Naive thymus-derived CD4-positive, alpha-beta T cell (primary cell): ENCODE measurements at regions not wholly inside any gene's neighbourhood (a gene's known extent, or its start where the extent isn't known, plus 50 kb on each side); places are given as distances from the start of the nearest gene placed in this dataset.
"Not testable (repeated sequence)": the region's sequence is repeated elsewhere in the genome, so short reads cannot be mapped to it uniquely, and the experiment has no call there.

ENCODE experiments used
- ATAC-seq: fragments of 150-1000 bp; cut with Tn5 transposase; 2 replicates; pipeline ENCODE4 v1.10.0; 2021; ENCODE audit warnings: mild to moderate bottlenecking, moderate library complexity
- CTCF ChIA-PET: fragments of 350-600 bp; sonication (Branson Sonifier 250); formaldehyde crosslinking; loops from one replicate; lab custom pipeline; 2021; ENCODE audit warnings: antibody characterized with exemption; lab: Charles Lee
- POLR2A ChIA-PET: fragments of 350-600 bp; sonication (Branson Sonifier 250); formaldehyde crosslinking; loops from one replicate; lab custom pipeline; 2021; ENCODE audit warnings: antibody characterized with exemption, inconsistent platforms; lab: Charles Lee
- DNase-seq, 9 donors: peaks; one replicate each; pipeline versions ENCODE4 v3.0.0 to v3.0.0-alpha.2; 2020 to 2022; ENCODE audit warnings: mixed read lengths in 1 of 9
- H3K27ac ChIP-seq: one replicate; pipeline ENCODE4 v1.7.0; 2013; ENCODE audit warnings: mild to moderate bottlenecking, low read depth, low read length, moderate library complexity
- H3K27me3 ChIP-seq, 2 donors: one replicate each; pipeline ENCODE4 v1.7.0; 2013; ENCODE audit warnings: low read length in 2 of 2, mild to moderate bottlenecking in 2 of 2, moderate library complexity in 2 of 2; ENCODE audit not compliant: control insufficient read depth in 2 of 2, insufficient read depth in 2 of 2
- H3K36me3 ChIP-seq, 3 experiments: 1 replicate in 2 of 3; 2 replicates in 1 of 3; pipeline ENCODE4 v1.7.0; 2013; ENCODE audit warnings: low read length in 3 of 3, mild to moderate bottlenecking in 3 of 3, moderate library complexity in 1 of 3; ENCODE audit not compliant: insufficient read depth in 3 of 3, control insufficient read depth in 2 of 3
- H3K4me1 ChIP-seq, 2 donors: one replicate each; pipeline ENCODE4 v1.7.0; 2013; ENCODE audit warnings: low read length in 2 of 2, mild to moderate bottlenecking in 2 of 2, moderate library complexity in 1 of 2; ENCODE audit not compliant: control insufficient read depth in 2 of 2, insufficient read depth in 2 of 2
- H3K4me3 ChIP-seq: 2 replicates; pipeline ENCODE4 v1.7.0; 2013; ENCODE audit warnings: mild to moderate bottlenecking, low read length
- H3K9me3 ChIP-seq, 3 experiments: 1 replicate in 2 of 3; 2 replicates in 1 of 3; pipeline ENCODE4 v1.7.0; 2013; ENCODE audit warnings: low read length in 3 of 3; ENCODE audit not compliant: control insufficient read depth in 2 of 3
- H3K27ac Mint-ChIP-seq, 9 donors: one replicate each; pipeline ENCODE4 v1.8.0; 2020 to 2022; ENCODE audit warnings: mixed read lengths in 9 of 9, mild to moderate bottlenecking in 8 of 9, moderate library complexity in 5 of 9, inconsistent platforms in 2 of 9
- H3K27me3 Mint-ChIP-seq, 5 donors: one replicate each; pipeline ENCODE4 v1.8.0; 2021 to 2022; ENCODE audit warnings: mixed read lengths in 5 of 5, mild to moderate bottlenecking in 1 of 5
- H3K36me3 Mint-ChIP-seq, 5 donors: one replicate each; pipeline ENCODE4 v1.8.0; 2020 to 2022; ENCODE audit warnings: mixed read lengths in 5 of 5, mild to moderate bottlenecking in 3 of 5, inconsistent platforms in 1 of 5
- H3K4me1 Mint-ChIP-seq, 7 donors: one replicate each; pipeline ENCODE4 v1.8.0; 2020 to 2022; ENCODE audit warnings: mixed read lengths in 7 of 7, mild to moderate bottlenecking in 3 of 7, inconsistent platforms in 1 of 7
- H3K4me3 Mint-ChIP-seq, 10 donors: one replicate each; pipeline ENCODE4 v1.8.0; 2020 to 2022; ENCODE audit warnings: mild to moderate bottlenecking in 10 of 10, mixed read lengths in 10 of 10, moderate library complexity in 6 of 10, inconsistent platforms in 2 of 10
- H3K9me3 Mint-ChIP-seq, 11 donors: one replicate each; pipeline ENCODE4 v1.8.0; 2020 to 2022; ENCODE audit warnings: mixed read lengths in 11 of 11, mild to moderate bottlenecking in 4 of 11, inconsistent platforms in 1 of 11, moderate library complexity in 1 of 11
- intact Hi-C, 2 donors: fragments of 100-400 bp; cut with micrococcal nuclease; formaldehyde crosslinking; loops; one replicate each; pipeline ENCODE4 v1.15.1; 2023

DNA sequence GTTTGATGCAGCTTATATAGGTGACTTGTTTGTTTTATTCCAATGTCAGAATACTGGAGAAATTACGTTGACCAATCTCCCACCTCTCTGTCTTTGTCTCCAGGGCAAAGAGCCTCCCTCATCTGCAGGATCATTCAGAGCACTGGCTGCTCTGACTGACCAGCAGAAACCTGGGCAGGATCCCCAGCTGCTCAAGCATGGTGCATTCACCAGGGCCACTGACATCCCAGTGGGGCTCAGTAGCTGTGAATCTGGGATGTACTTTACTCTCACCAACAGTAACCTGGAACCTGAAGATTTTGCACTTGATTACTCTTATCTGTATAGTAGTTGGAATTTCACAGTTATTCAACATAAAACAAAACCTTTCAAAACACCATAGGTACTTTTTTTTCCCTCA, 235.9 kb downstream of the ANKRD36 start:
- CTCF ChIA-PET: no interaction called here
- POLR2A ChIA-PET: no interaction called here
- no peak for ATAC-seq

DNA sequence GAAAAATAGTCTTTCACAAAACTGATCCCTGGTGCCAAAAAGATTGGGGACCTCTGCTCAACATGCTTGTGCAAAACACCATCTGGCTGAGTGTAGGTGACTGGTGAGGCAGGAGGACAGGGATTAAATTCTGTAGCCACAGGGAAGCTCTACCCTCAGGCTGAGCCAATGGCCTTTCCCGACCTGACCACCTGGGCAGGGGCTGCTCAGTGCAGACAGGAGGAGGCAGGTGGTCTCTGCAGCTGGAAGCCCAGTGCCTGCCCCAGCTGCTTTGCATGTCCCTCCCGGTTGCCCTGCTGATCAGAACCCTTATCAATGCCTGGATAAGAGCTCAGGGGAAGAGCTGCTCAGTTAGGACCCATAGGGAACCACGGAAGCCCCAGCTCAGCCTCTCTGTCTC, 235.3 kb downstream of the ANKRD36 start:
- Histone ChIP-seq H3K27me3 (no peaks in the 10 kb centered on the region), H3K9me3 (no peaks in the 10 kb centered on the region), H3K36me3 (no peaks in the 10 kb centered on the region), H3K4me1 (no peaks in the 10 kb centered on the region), H3K4me3 (no peak overlapping the region), H3K27ac (no peak overlapping the region)
- no peak overlapping the region for H3K4me3 Mint-ChIP-seq
- H3K9me3 Mint-ChIP-seq: no peaks in the 10 kb centered on the region
- intact Hi-C loops: no loop called here
- no peak for DNase-seq
- peaks cover 4 to 28% (median 17%) of the 10 kb centered on the region in 5 donors for H3K27me3 Mint-ChIP-seq
- H3K27ac Mint-ChIP-seq: no peak overlapping the region
- ChIA-PET POLR2A (no interaction called here), CTCF (no interaction called here)
- no peaks in the 10 kb centered on the region for H3K36me3 Mint-ChIP-seq
- no peaks in the 10 kb centered on the region for H3K4me1 Mint-ChIP-seq
- ATAC-seq: no peak

More for the DNA sequence above, 235.9 kb downstream of the ANKRD36 start:
- Histone ChIP-seq H3K36me3 (no peaks in the 10 kb centered on the region), H3K27me3 (no peaks in the 10 kb centered on the region), H3K9me3 (no peaks in the 10 kb centered on the region), H3K4me3 (no peak overlapping the region), H3K4me1 (no peaks in the 10 kb centered on the region), H3K27ac (no peak overlapping the region)
- H3K27ac Mint-ChIP-seq: no peak overlapping the region
- H3K4me3 Mint-ChIP-seq: no peak overlapping the region
- intact Hi-C loops: no loop called here
- H3K4me1 Mint-ChIP-seq: no peaks in the 10 kb centered on the region
- peaks cover 7 to 32% (median 20%) of the 10 kb centered on the region in 5 donors for H3K27me3 Mint-ChIP-seq
- no peaks in the 10 kb centered on the region for H3K36me3 Mint-ChIP-seq
- H3K9me3 Mint-ChIP-seq: no peaks in the 10 kb centered on the region
- DNase-seq: no peak

DNA sequence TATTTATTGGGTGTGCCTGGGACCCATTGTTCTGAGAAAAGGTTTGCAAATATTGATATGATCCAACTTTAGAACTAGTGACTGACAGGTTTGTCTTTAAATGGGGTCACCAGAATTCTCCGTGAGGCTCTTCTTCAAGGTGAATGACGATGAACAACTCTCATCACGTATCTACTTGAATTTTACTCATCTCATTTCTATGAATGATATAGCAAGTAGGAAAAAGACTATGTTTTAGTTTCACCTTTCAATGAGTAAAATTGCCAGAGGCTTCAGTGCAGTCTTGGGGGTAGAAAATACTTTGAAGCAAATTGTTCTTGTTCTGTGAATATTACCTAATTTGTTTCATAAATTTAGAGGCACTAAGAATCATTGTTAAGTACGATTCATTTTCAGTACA, 232.0 kb downstream of the ANKRD36 start:
- H3K27ac ChIP-seq, H3K27me3 ChIP-seq, H3K27ac Mint-ChIP-seq, DNase-seq, H3K9me3 ChIP-seq, POLR2A ChIA-PET, ATAC-seq, H3K36me3 Mint-ChIP-seq, H3K4me3 Mint-ChIP-seq, H3K4me1 ChIP-seq, H3K9me3 Mint-ChIP-seq, CTCF ChIA-PET, H3K4me3 ChIP-seq, H3K36me3 ChIP-seq, intact Hi-C loops, H3K4me1 Mint-ChIP-seq: not testable (repeated sequence)
- H3K27me3 Mint-ChIP-seq: peaks cover 0 to 11% (median 2%) of the 10 kb centered on the region in 5 donors

DNA sequence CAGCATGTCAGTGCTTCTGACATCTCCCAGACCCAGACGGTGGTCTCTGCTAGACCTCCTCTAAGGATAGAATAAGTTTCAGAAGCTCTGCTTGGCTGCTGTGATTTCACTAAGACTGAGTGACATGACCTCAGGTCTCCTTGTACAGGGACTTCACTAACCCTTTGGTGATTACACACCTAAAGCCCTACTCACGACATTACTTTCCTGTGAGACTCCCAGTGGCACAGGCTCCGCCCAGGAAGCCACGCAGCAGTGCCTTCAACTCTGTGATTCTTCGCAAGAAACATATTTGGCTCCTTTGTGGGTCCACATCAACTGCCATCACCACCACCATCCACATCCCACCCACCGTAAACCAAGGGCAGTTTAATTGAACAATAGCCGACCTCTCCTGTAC, 220.7 kb downstream of the ANKRD36 start:
- H3K27ac Mint-ChIP-seq, H3K4me1 ChIP-seq, H3K36me3 Mint-ChIP-seq, H3K4me3 Mint-ChIP-seq, DNase-seq, CTCF ChIA-PET, H3K9me3 Mint-ChIP-seq, intact Hi-C loops, H3K4me1 Mint-ChIP-seq, H3K27me3 ChIP-seq, H3K27me3 Mint-ChIP-seq, ATAC-seq, POLR2A ChIA-PET, H3K9me3 ChIP-seq, H3K4me3 ChIP-seq, H3K27ac ChIP-seq, H3K36me3 ChIP-seq: not testable (repeated sequence)

DNA sequence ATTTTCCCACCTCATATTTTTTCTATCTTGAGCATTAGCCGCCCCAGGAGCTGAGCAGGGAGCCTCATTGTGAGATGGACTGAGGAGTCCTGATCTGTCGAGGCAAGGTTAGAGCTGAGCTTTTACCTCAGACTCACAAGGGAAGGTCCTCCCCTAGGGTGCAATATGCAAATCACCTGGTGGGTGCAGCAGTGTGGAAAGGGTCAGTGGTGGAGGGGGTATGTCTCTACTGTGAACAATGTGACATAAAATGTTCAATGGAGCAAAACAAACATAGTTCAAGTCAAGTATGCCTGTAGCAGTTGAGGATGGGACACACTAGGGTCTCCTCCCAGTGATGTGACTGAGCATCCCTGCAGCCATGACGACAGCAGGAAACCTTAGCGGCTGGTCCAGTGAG, 219.2 kb downstream of the ANKRD36 start:
- H3K4me3 Mint-ChIP-seq, H3K4me1 ChIP-seq, H3K4me3 ChIP-seq, H3K27ac Mint-ChIP-seq, intact Hi-C loops, H3K27ac ChIP-seq, H3K9me3 ChIP-seq, CTCF ChIA-PET, H3K36me3 Mint-ChIP-seq, DNase-seq, ATAC-seq, H3K36me3 ChIP-seq, H3K27me3 Mint-ChIP-seq, H3K27me3 ChIP-seq, H3K4me1 Mint-ChIP-seq, POLR2A ChIA-PET, H3K9me3 Mint-ChIP-seq: not testable (repeated sequence)

DNA sequence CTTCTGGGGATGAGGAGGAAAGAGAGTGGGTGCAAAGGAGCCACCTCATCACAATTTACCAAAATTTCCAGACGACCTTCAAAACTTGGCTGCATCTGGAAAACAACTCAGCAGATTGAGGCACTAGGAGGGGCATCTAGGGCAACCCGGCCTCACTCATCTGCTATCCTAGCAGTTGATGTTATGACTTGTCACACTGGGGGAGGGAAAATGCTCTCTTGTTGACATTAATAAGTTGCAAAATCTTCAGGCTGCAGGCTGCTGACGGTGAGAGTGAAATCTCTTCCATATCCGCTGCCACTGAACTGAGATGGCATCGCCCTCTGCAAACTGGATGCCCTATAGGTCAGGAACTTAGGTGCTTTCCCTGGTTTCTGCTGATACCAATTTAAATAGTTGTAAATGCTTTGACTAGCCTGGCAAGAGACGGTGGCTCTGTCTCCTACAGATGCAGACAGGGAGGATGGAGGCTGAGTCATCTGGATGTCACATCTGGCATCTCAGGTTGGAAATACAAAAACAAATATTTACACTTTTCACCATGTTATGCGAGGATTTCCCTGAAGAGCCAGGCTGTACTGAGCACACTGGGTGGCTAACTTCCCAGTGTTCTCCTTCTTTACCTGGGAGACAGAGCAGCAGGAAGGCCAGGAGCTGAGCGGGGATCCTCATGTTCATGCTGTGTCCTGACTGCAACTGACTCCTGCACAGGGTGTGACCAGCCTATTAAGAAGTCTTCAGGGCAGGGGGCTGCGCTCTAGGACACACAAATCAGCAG, 209.2 kb downstream of the ANKRD36 start:
- H3K4me1 ChIP-seq, H3K36me3 ChIP-seq, ATAC-seq, H3K9me3 Mint-ChIP-seq, H3K27me3 Mint-ChIP-seq, H3K27ac Mint-ChIP-seq, H3K4me3 Mint-ChIP-seq, POLR2A ChIA-PET, H3K9me3 ChIP-seq, H3K27me3 ChIP-seq, H3K27ac ChIP-seq, H3K36me3 Mint-ChIP-seq, H3K4me1 Mint-ChIP-seq, H3K4me3 ChIP-seq, DNase-seq, CTCF ChIA-PET, intact Hi-C loops: not testable (repeated sequence)

DNA sequence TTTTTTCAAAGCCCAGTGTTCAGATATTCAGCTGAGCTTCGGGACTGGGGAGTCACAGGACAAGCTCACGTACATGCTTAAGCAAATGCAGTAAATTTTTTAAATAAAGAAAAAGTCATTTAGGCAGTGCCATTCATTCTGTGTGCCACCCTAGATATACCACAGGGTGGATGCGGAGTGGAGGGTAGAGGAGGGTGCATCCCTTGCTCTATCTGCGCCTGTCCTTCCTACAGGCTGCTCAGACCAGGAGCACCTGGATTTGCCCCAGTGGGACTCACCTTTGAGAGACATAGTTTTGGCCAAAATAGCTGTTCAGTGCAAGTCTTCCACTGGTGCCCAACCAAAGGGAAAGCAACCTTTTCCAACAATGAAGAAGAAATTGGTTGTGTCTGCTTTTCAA, 202.4 kb downstream of the ANKRD36 start:
- H3K27me3 Mint-ChIP-seq, H3K9me3 Mint-ChIP-seq, DNase-seq, H3K4me3 Mint-ChIP-seq, H3K9me3 ChIP-seq, H3K27me3 ChIP-seq, ATAC-seq, intact Hi-C loops, H3K4me3 ChIP-seq, H3K36me3 Mint-ChIP-seq, CTCF ChIA-PET, POLR2A ChIA-PET, H3K4me1 Mint-ChIP-seq, H3K36me3 ChIP-seq, H3K27ac ChIP-seq, H3K4me1 ChIP-seq, H3K27ac Mint-ChIP-seq: not testable (repeated sequence)
